Stimulated activated CD8-positive, alpha-beta memory T cell treated with anti-CD3 and anti-CD28 coated beads, Interleukin-12 subunit alpha, Interleukin-12 subunit beta, amount 100 ng/mL, for 24 hours (primary cell): ENCODE measurements at regions not wholly inside any gene's neighbourhood (a gene's known extent, or its start where the extent isn't known, plus 50 kb on each side); places are given as distances from the start of the nearest gene placed in this dataset.

Source experiments
- DNase-seq: peaks from one replicate; pipeline ENCODE4 v3.0.0-alpha.2; 2020; ENCODE audit errors: extremely low read depth

GRCh38 chr14:56501909-56502530 is 77.6 kb upstream of the TMEM260 start:
- no peak for DNase-seq

- DNase-seq: no peak
Measured at GRCh38 chr14:56505361-56505760, 74.2 kb upstream of the TMEM260 start.

- DNase-seq: no peak
Measured at GRCh38 chr14:56512521-56512920, 67.1 kb upstream of the TMEM260 start.

- DNase-seq: peak; percentile 3
Measured at GRCh38 chr14:56514663-56515371, 64.8 kb upstream of the TMEM260 start.

- no peak for DNase-seq
Measured at GRCh38 chr14:56515739-56516138, 63.9 kb upstream of the TMEM260 start.

- no peak for DNase-seq
Measured at GRCh38 chr14:56522403-56522802, 57.2 kb upstream of the TMEM260 start.

- DNase-seq: no peak
Measured at GRCh38 chr14:56524971-56525677, 54.5 kb upstream of the TMEM260 start.

- DNase-seq: no peak
Measured at GRCh38 chr14:56528927-56529326, 50.7 kb upstream of the TMEM260 start.
